ENCODE measurements at regions not wholly inside any gene's neighbourhood (a gene's known extent, or its start where the extent isn't known, plus 50 kb on each side); places are given as distances from the start of the nearest gene placed in this dataset.

DNA sequence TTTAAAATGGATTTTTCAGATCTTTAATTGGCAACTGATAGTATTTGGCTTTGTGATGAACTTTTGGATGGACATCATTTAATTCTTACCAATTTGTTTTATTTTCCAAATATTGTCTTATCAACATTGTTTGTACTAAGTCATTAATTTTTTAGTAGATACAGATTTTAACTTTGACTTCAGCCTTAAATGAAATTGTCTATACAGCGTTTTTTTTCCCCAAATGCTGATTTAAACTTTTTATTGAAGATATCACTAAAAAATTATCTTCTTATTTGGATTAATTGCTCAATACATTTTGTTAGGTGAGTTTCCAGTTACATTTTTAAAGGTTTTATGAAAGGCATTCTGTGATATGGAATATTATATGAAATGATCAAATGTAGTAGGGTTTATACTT is 123.6 kb upstream of the MMS22L start:
- H4K20me1 ChIP-seq (ENCODE audit: control insufficient read depth, insufficient read depth, low read depth, low read length): no peaks in the 10 kb centered on the region
- H3K36me3 ChIP-seq (ENCODE audit: control insufficient read depth, low read length): no peaks in the 10 kb centered on the region
- no peak overlapping the region for H3K27ac ChIP-seq (ENCODE audit: low read depth, low read length)
- TF ChIP-seq, protein P1, sequence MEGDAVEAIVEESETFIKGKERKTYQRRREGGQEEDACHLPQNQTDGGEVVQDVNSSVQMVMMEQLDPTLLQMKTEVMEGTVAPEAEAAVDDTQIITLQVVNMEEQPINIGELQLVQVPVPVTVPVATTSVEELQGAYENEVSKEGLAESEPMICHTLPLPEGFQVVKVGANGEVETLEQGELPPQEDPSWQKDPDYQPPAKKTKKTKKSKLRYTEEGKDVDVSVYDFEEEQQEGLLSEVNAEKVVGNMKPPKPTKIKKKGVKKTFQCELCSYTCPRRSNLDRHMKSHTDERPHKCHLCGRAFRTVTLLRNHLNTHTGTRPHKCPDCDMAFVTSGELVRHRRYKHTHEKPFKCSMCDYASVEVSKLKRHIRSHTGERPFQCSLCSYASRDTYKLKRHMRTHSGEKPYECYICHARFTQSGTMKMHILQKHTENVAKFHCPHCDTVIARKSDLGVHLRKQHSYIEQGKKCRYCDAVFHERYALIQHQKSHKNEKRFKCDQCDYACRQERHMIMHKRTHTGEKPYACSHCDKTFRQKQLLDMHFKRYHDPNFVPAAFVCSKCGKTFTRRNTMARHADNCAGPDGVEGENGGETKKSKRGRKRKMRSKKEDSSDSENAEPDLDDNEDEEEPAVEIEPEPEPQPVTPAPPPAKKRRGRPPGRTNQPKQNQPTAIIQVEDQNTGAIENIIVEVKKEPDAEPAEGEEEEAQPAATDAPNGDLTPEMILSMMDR (IDR thresholded peaks at IDR 0.05; ENCODE audit: low read depth, low read length, poor library complexity, severe bottlenecking): no peak
- TF ChIP-seq EZH2phosphoT487 (IDR thresholded peaks at IDR 0.05; ENCODE audit: borderline replicate concordance, low read length): no peak
- H3K4me2 ChIP-seq (ENCODE audit: low read length): no peak overlapping the region
- no peak overlapping the region for H3K4me3 ChIP-seq (ENCODE audit: low read length)
- H3F3A ChIP-seq (ENCODE audit: control insufficient read depth, insufficient read depth): no peaks in the 10 kb centered on the region
- H3K9me2 ChIP-seq (replicated peaks; ENCODE audit: control insufficient read depth, low read length): no peaks in the 10 kb centered on the region
- no peaks in the 10 kb centered on the region for H3K79me2 ChIP-seq (ENCODE audit: control insufficient read depth, low read length)
- H3K4me1 ChIP-seq (ENCODE audit: control insufficient read depth, low read length): no peaks in the 10 kb centered on the region
- 0 out of 2 replicates have a peak, but pooled peaks cover 2% of the 10 kb centered on the region for H3K27me3 ChIP-seq (ENCODE audit: control insufficient read depth, low read length)
- H3K9me3 ChIP-seq (ENCODE audit: control insufficient read depth, insufficient read depth, low read length): no peaks in the 10 kb centered on the region

GRCh38 chr6:97411610-97412009 is 128.6 kb upstream of the MMS22L start:
- no peaks in the 10 kb centered on the region for H3F3A ChIP-seq (ENCODE audit: control insufficient read depth, insufficient read depth)
- no peaks in the 10 kb centered on the region for H3K9me3 ChIP-seq (ENCODE audit: control insufficient read depth, insufficient read depth, low read length)
- H3K27ac ChIP-seq (ENCODE audit: low read depth, low read length): no peak overlapping the region
- H3K79me2 ChIP-seq (ENCODE audit: control insufficient read depth, low read length): no peaks in the 10 kb centered on the region
- H4K20me1 ChIP-seq (ENCODE audit: control insufficient read depth, insufficient read depth, low read depth, low read length): no peaks in the 10 kb centered on the region
- no peak overlapping the region for H3K4me3 ChIP-seq (ENCODE audit: low read length)
- no peak overlapping the region for H3K4me2 ChIP-seq (ENCODE audit: low read length)
- no peaks in the 10 kb centered on the region for H3K27me3 ChIP-seq (ENCODE audit: control insufficient read depth, low read length)
- H3K9me2 ChIP-seq (replicated peaks; ENCODE audit: control insufficient read depth, low read length): no peaks in the 10 kb centered on the region
- H3K4me1 ChIP-seq (ENCODE audit: control insufficient read depth, low read length): no peaks in the 10 kb centered on the region
- H3K36me3 ChIP-seq (ENCODE audit: control insufficient read depth, low read length): no peaks in the 10 kb centered on the region
- no peak for TF ChIP-seq EZH2phosphoT487 (IDR thresholded peaks at IDR 0.05; ENCODE audit: borderline replicate concordance, low read length)
- TF ChIP-seq, protein P1 (IDR thresholded peaks at IDR 0.05; ENCODE audit: low read depth, low read length, poor library complexity, severe bottlenecking): no peak

DNA sequence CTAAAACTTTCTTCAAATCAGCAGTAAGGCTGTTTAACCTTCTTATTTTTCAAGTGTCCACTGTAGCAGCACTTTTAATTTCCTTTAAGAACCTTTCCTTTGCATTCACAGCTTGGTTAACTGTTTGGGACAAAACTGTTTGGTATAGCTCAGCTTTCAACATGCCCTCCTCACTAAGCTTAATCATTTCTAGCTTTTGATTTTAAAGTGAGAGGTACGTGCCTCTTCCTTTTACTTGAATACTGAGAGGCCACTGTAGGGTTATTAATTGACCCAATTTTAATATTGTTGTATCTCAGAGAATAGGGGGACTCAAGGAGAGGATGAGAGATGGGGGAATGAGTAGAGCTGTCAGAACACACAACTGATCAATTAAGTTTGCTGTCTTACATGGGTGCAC is 129.5 kb upstream of the MMS22L start:
- TF ChIP-seq EZH2phosphoT487 (IDR thresholded peaks at IDR 0.05; ENCODE audit: borderline replicate concordance, low read length): no peak
- TF ChIP-seq, protein P1 (IDR thresholded peaks at IDR 0.05; ENCODE audit: low read depth, low read length, poor library complexity, severe bottlenecking): no peak
- H3K27ac ChIP-seq (ENCODE audit: low read depth, low read length): no peak overlapping the region
- H4K20me1 ChIP-seq (ENCODE audit: control insufficient read depth, insufficient read depth, low read depth, low read length): no peaks in the 10 kb centered on the region

DNA sequence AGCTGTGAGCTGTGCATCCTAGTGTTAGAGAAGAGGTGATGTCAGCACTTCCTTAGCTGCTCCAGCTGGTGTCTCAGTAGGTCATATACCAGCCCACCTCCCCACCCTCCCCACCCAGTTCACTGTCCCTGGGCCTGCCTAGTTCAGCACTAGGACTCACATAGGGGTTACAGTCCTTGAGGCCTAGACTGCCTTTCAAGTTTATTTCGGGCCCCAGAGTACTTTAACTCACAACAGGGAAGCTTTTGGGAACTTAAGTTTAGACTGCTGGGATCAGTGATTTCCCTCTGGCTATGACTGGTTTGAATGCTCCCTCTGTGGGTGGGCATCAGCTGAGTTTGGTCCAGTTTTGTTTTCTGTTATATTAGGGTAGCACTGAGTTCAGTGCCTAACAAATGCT is 139.2 kb upstream of the MMS22L start:
- no peaks in the 10 kb centered on the region for H3K27me3 ChIP-seq (ENCODE audit: control insufficient read depth, low read length)
- H4K20me1 ChIP-seq (ENCODE audit: control insufficient read depth, insufficient read depth, low read depth, low read length): no peaks in the 10 kb centered on the region
- no peaks in the 10 kb centered on the region for H3K36me3 ChIP-seq (ENCODE audit: control insufficient read depth, low read length)
- no peaks in the 10 kb centered on the region for H3F3A ChIP-seq (ENCODE audit: control insufficient read depth, insufficient read depth)
- no peak overlapping the region for H3K27ac ChIP-seq (ENCODE audit: low read depth, low read length)
- no peak overlapping the region for H3K4me2 ChIP-seq (ENCODE audit: low read length)
- no peaks in the 10 kb centered on the region for H3K9me2 ChIP-seq (replicated peaks; ENCODE audit: control insufficient read depth, low read length)
- TF ChIP-seq, protein P1 (IDR thresholded peaks at IDR 0.05; ENCODE audit: low read depth, low read length, poor library complexity, severe bottlenecking): no peak
- no peak for TF ChIP-seq EZH2phosphoT487 (IDR thresholded peaks at IDR 0.05; ENCODE audit: borderline replicate concordance, low read length)
- H3K4me1 ChIP-seq (ENCODE audit: control insufficient read depth, low read length): no peaks in the 10 kb centered on the region
- no peaks in the 10 kb centered on the region for H3K9me3 ChIP-seq (ENCODE audit: control insufficient read depth, insufficient read depth, low read length)
- no peak overlapping the region for H3K4me3 ChIP-seq (ENCODE audit: low read length)
- H3K79me2 ChIP-seq (ENCODE audit: control insufficient read depth, low read length): no peaks in the 10 kb centered on the region

More for the DNA sequence above, 129.5 kb upstream of the MMS22L start:
- no peak overlapping the region for H3K4me2 ChIP-seq (ENCODE audit: low read length)
- no peaks in the 10 kb centered on the region for H3K36me3 ChIP-seq (ENCODE audit: control insufficient read depth, low read length)
- no peaks in the 10 kb centered on the region for H3K79me2 ChIP-seq (ENCODE audit: control insufficient read depth, low read length)
- no peaks in the 10 kb centered on the region for H3K4me1 ChIP-seq (ENCODE audit: control insufficient read depth, low read length)
- no peaks in the 10 kb centered on the region for H3F3A ChIP-seq (ENCODE audit: control insufficient read depth, insufficient read depth)
- H3K27me3 ChIP-seq (ENCODE audit: control insufficient read depth, low read length): no peaks in the 10 kb centered on the region
- no peak overlapping the region for H3K4me3 ChIP-seq (ENCODE audit: low read length)
- no peaks in the 10 kb centered on the region for H3K9me2 ChIP-seq (replicated peaks; ENCODE audit: control insufficient read depth, low read length)
- no peaks in the 10 kb centered on the region for H3K9me3 ChIP-seq (ENCODE audit: control insufficient read depth, insufficient read depth, low read length)
